Peyer's patch (tissue), 4 donors: ENCODE measurements at regions not wholly inside any gene's neighbourhood (a gene's known extent, or its start where the extent isn't known, plus 50 kb on each side); places are given as distances from the start of the nearest gene placed in this dataset.

Source experiments
- CTCF ChIP-seq, 6 experiments: fragments of 450-650 bp in 4 of 6; fragments of 200-600 bp in 2 of 6; sonication (generic) in 1 of 6; IDR thresholded peaks; one replicate each; pipeline ENCODE4 v1.5.1; 2017 to 2019; ENCODE audit warnings: antibody characterized with exemption in 6 of 6, mild to moderate bottlenecking in 3 of 6, moderate library complexity in 1 of 6
- POLR2A ChIP-seq, 2 donors: fragments of 450-650 bp; IDR thresholded peaks; one replicate each; pipeline ENCODE4 v1.5.1; 2017; ENCODE audit warnings: antibody characterized with exemption in 2 of 2, mild to moderate bottlenecking in 2 of 2, moderate library complexity in 2 of 2

DNA sequence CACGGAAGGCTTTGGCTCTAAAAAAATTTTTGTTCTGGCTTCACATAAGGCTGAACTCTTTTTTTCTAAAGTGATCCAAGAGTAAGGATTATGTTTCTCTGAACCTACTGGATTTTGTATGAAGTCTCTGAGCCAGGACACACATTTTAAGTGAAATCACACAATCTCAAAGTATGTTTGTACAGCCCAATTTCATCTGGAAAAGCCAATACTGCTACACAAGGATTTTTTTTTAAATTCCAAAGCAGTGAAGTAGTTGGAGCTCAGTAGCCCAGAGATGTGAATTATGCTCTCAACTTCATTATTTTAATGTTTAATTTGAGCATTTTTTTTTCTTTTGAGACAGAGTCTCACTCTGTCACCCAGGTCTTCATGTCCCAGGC lies 243.9 kb downstream of the FAM43A start:
- TF ChIP-seq CTCF (IDR thresholded peaks at IDR 0.05) (no peak), POLR2A (IDR thresholded peaks at IDR 0.05) (no peak)
